Stomach (tissue), 4 donors: ENCODE measurements at regions not wholly inside any gene's neighbourhood (a gene's known extent, or its start where the extent isn't known, plus 50 kb on each side); places are given as distances from the start of the nearest gene placed in this dataset.

Experiments
- CTCF ChIP-seq, 7 experiments: fragments of 450-650 bp in 4 of 7; fragments of 200-600 bp in 3 of 7; sonication (generic) in 3 of 7; IDR thresholded peaks; one replicate each; pipeline ENCODE4 v1.5.1; 2016 to 2019; ENCODE audit warnings: antibody characterized with exemption in 7 of 7, control low read depth in 2 of 7, mild to moderate bottlenecking in 1 of 7
- EP300 ChIP-seq: sonication (generic); formaldehyde crosslinking; IDR thresholded peaks from one replicate; pipeline ENCODE4 v1.6.1; 2017; ENCODE audit warnings: antibody characterized with exemption

GRCh38 chr3:140756240-140757016 lies 78.6 kb downstream of the TRIM42 start:
- TF ChIP-seq CTCF (IDR thresholded peaks at IDR 0.05) (no peak), EP300 (no peak)
